ENCODE measurements at regions not wholly inside any gene's neighbourhood (a gene's known extent, or its start where the extent isn't known, plus 50 kb on each side); places are given as distances from the start of the nearest gene placed in this dataset.

- no peak for DNase-seq (ENCODE audit: low spot score)
- no peaks in the 10 kb centered on the region for H3K4me1 ChIP-seq (ENCODE audit: control insufficient read depth in 4 of 4, insufficient read depth in 4 of 4, low read length in 3 of 4)
- H3K27me3 ChIP-seq (ENCODE audit: control insufficient read depth in 4 of 4, insufficient read depth in 4 of 4, low read length in 3 of 4): no peaks in the 10 kb centered on the region
- TF ChIP-seq GABPA (IDR thresholded peaks at IDR 0.05 in 1 of 2, conservative IDR thresholded peaks at IDR 0.05 in 1 of 2) (no peak), YY1 (IDR thresholded peaks at IDR 0.05) (no peak)
- 83% methylated on average over 4 of the region's 4 CpGs for WGBS
- no peaks in the 10 kb centered on the region for H3K9me3 ChIP-seq (ENCODE audit: control insufficient read depth in 4 of 4, low read length in 3 of 4)
- no peak overlapping the region for H3K27ac ChIP-seq (ENCODE audit: low read depth in 1 of 2, low read length in 2 of 2)
- H3K36me3 ChIP-seq (ENCODE audit: control insufficient read depth in 4 of 4, insufficient read depth in 3 of 4, low read depth in 1 of 4, low read length in 3 of 4): no peaks in the 10 kb centered on the region
- no peak overlapping the region for H3K9ac ChIP-seq (ENCODE audit: low read depth in 1 of 2, low read length in 2 of 2)
- no peak overlapping the region for H3K4me3 ChIP-seq (ENCODE audit: low read depth in 1 of 3, low read length in 3 of 3)
These were observed 1045.0 kb upstream of the DDX18 start for GRCh38 chr2:116769514-116769913.

DNA sequence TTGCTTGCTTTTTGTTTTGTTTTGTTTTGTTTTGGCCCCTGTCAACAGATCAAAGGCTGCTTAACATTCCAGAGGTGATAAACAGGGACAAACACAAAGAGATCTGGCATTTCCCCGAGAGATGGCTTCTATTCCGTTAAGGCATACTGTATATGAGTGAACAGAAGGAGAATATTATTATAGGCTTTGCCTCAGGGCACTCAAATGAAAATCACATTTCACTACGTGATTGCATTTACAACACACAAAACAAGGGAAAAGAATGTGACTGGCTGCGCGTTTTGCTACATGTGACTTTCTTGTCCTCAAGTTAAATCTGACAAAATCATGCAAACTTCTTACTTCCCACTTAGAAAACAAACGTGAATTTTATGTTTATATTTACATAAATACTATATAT is 1037.9 kb upstream of the DDX18 start:
- 81% methylated on average over 6 of the region's 6 CpGs for WGBS
- Histone ChIP-seq H3K9ac (ENCODE audit: low read depth in 1 of 2, low read length in 2 of 2) (no peak overlapping the region), H3K4me1 (ENCODE audit: control insufficient read depth in 4 of 4, insufficient read depth in 4 of 4, low read length in 3 of 4) (no peaks in the 10 kb centered on the region), H3K9me3 (ENCODE audit: control insufficient read depth in 4 of 4, low read length in 3 of 4) (no peaks in the 10 kb centered on the region), H3K36me3 (ENCODE audit: control insufficient read depth in 4 of 4, insufficient read depth in 3 of 4, low read depth in 1 of 4, low read length in 3 of 4) (no peaks in the 10 kb centered on the region), H3K27ac (ENCODE audit: low read depth in 1 of 2, low read length in 2 of 2) (no peak overlapping the region), H3K27me3 (ENCODE audit: control insufficient read depth in 4 of 4, insufficient read depth in 4 of 4, low read length in 3 of 4) (no peaks in the 10 kb centered on the region), H3K4me3 (ENCODE audit: low read depth in 1 of 3, low read length in 3 of 3) (no peak overlapping the region)
- no peak for DNase-seq (ENCODE audit: low spot score)
- TF ChIP-seq YY1 (IDR thresholded peaks at IDR 0.05) (no peak), REST (IDR thresholded peaks at IDR 0.05) (no peak), JUND (IDR thresholded peaks at IDR 0.05) (no peak), HNF4A (conservative IDR thresholded peaks at IDR 0.05) (no peak), TAF1 (conservative IDR thresholded peaks at IDR 0.05) (no peak), GABPA (IDR thresholded peaks at IDR 0.05 in 1 of 2, conservative IDR thresholded peaks at IDR 0.05 in 1 of 2) (no peak), RAD21 (IDR thresholded peaks at IDR 0.05) (no peak), FOXA2 (IDR thresholded peaks at IDR 0.05) (no peak), HNF4G (IDR thresholded peaks at IDR 0.05) (no peak), RXRA (IDR thresholded peaks at IDR 0.05) (no peak)
- TF ChIP-seq, protein P1, sequence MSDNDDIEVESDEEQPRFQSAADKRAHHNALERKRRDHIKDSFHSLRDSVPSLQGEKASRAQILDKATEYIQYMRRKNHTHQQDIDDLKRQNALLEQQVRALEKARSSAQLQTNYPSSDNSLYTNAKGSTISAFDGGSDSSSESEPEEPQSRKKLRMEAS (IDR thresholded peaks at IDR 0.05): no peak
- TF ChIP-seq, protein P2, sequence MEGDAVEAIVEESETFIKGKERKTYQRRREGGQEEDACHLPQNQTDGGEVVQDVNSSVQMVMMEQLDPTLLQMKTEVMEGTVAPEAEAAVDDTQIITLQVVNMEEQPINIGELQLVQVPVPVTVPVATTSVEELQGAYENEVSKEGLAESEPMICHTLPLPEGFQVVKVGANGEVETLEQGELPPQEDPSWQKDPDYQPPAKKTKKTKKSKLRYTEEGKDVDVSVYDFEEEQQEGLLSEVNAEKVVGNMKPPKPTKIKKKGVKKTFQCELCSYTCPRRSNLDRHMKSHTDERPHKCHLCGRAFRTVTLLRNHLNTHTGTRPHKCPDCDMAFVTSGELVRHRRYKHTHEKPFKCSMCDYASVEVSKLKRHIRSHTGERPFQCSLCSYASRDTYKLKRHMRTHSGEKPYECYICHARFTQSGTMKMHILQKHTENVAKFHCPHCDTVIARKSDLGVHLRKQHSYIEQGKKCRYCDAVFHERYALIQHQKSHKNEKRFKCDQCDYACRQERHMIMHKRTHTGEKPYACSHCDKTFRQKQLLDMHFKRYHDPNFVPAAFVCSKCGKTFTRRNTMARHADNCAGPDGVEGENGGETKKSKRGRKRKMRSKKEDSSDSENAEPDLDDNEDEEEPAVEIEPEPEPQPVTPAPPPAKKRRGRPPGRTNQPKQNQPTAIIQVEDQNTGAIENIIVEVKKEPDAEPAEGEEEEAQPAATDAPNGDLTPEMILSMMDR (IDR thresholded peaks at IDR 0.05; ENCODE audit: low read depth, low read length, missing input control): no peak
- TF ChIP-seq, protein P3, sequence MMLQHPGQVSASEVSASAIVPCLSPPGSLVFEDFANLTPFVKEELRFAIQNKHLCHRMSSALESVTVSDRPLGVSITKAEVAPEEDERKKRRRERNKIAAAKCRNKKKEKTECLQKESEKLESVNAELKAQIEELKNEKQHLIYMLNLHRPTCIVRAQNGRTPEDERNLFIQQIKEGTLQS (IDR thresholded peaks at IDR 0.05): no peak

DNA sequence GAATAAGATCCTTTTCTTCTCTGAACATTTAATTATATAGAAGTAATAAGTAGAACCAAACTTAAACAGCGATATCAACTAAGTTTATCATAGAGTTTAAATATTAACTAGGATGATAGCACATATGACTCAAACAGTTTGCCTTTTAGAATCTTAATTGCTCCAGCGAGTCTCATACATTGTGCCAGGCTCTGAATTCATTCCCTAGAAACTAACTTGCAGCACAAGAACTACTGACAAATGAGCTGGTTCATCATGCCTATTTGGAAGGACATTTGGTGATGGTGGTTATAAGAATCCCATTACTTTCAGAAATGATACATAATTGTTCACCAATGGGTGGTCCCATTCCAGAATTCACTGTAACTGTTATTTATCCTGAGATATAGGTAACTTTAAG is 1026.6 kb upstream of the DDX18 start:
- Histone ChIP-seq H3K27ac (ENCODE audit: low read depth in 1 of 2, low read length in 2 of 2) (no peak overlapping the region), H3K4me1 (ENCODE audit: control insufficient read depth in 4 of 4, insufficient read depth in 4 of 4, low read length in 3 of 4) (no peaks in the 10 kb centered on the region), H3K36me3 (ENCODE audit: control insufficient read depth in 4 of 4, insufficient read depth in 3 of 4, low read depth in 1 of 4, low read length in 3 of 4) (no peaks in the 10 kb centered on the region), H3K9me3 (ENCODE audit: control insufficient read depth in 4 of 4, low read length in 3 of 4) (no peaks in the 10 kb centered on the region), H3K4me3 (ENCODE audit: low read depth in 1 of 3, low read length in 3 of 3) (no peak overlapping the region), H3K27me3 (ENCODE audit: control insufficient read depth in 4 of 4, insufficient read depth in 4 of 4, low read length in 3 of 4) (no peaks in the 10 kb centered on the region), H3K9ac (ENCODE audit: low read depth in 1 of 2, low read length in 2 of 2) (no peak overlapping the region)
- 62% methylated on average over 2 of the region's 2 CpGs for WGBS
- DNase-seq (ENCODE audit: low spot score): no peak
- TF ChIP-seq EGR1 (IDR thresholded peaks at IDR 0.05; ENCODE audit: low read depth in 2 of 2) (no peak), RAD21 (IDR thresholded peaks at IDR 0.05) (no peak), FOXA2 (IDR thresholded peaks at IDR 0.05) (no peak), SP1 (IDR thresholded peaks at IDR 0.05) (no peak)
- TF ChIP-seq, protein P1 (IDR thresholded peaks at IDR 0.05): no peak

All from liver (tissue), 8 donors.